H1 (cell line): ENCODE measurements at regions not wholly inside any gene's neighbourhood (a gene's known extent, or its start where the extent isn't known, plus 50 kb on each side); places are given as distances from the start of the nearest gene placed in this dataset.

Source experiments
- CBX8 ChIP-seq: fragments of 300-800, 300-1000 bp; sonication (generic); IDR thresholded peaks from 2 replicates; pipeline ENCODE4 v1.7.1; 2016; ENCODE audit warnings: low read depth, low read length, borderline replicate concordance
- CTBP2 ChIP-seq: IDR thresholded peaks from 2 replicates; pipeline ENCODE4 v1.7.0; 2011; ENCODE audit warnings: borderline replicate concordance, mild to moderate bottlenecking, moderate library complexity, mixed read lengths, low read length; ENCODE audit not compliant: insufficient read depth, insufficient read length
- EZH2 ChIP-seq: fragments of 200-600 bp; sonication (generic); IDR thresholded peaks from 2 replicates; pipeline ENCODE4 v1.7.1; 2012; ENCODE audit warnings: low read depth, mild to moderate bottlenecking, moderate library complexity, low read length, inconsistent platforms; ENCODE audit not compliant: severe bottlenecking
- POLR2A ChIP-seq, 2 experiments: IDR thresholded peaks; 1 replicate in 1 of 2; 2 replicates in 1 of 2; pipeline ENCODE4 v1.6.1; 2011; ENCODE audit warnings: low read depth in 2 of 2, low read length in 2 of 2, mild to moderate bottlenecking in 2 of 2; ENCODE audit errors: control extremely low read depth in 1 of 2
- POLR2AphosphoS5 ChIP-seq: IDR thresholded peaks from 2 replicates; pipeline ENCODE4 v1.6.1; 2011; ENCODE audit warnings: low read depth, low read length
- RFX5 ChIP-seq: IDR thresholded peaks from 2 replicates; pipeline ENCODE4 v1.6.1; 2011; ENCODE audit warnings: low read depth, low read length, improper control_type of control experiment, borderline replicate concordance
- TF ChIP-seq, protein P1 (sequence below), 3 experiments: IDR thresholded peaks; 1 replicate in 2 of 3; 2 replicates in 1 of 3; pipeline versions ENCODE4 v1.5.1 to v1.6.1; 2011; ENCODE audit warnings: low read length in 3 of 3, mild to moderate bottlenecking in 3 of 3, inconsistent platforms in 2 of 3, low read depth in 1 of 3, moderate library complexity in 1 of 3; ENCODE audit not compliant: insufficient read depth in 1 of 3; ENCODE audit errors: control extremely low read depth in 1 of 3
- TF ChIP-seq, protein P2 (sequence below): IDR thresholded peaks from 2 replicates; pipeline ENCODE4 v1.6.1; 2012; ENCODE audit warnings: inconsistent platforms

- no peak for TF ChIP-seq POLR2AphosphoS5
- no peak for TF ChIP-seq CTBP2
- TF ChIP-seq, protein P1, sequence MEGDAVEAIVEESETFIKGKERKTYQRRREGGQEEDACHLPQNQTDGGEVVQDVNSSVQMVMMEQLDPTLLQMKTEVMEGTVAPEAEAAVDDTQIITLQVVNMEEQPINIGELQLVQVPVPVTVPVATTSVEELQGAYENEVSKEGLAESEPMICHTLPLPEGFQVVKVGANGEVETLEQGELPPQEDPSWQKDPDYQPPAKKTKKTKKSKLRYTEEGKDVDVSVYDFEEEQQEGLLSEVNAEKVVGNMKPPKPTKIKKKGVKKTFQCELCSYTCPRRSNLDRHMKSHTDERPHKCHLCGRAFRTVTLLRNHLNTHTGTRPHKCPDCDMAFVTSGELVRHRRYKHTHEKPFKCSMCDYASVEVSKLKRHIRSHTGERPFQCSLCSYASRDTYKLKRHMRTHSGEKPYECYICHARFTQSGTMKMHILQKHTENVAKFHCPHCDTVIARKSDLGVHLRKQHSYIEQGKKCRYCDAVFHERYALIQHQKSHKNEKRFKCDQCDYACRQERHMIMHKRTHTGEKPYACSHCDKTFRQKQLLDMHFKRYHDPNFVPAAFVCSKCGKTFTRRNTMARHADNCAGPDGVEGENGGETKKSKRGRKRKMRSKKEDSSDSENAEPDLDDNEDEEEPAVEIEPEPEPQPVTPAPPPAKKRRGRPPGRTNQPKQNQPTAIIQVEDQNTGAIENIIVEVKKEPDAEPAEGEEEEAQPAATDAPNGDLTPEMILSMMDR (IDR thresholded peaks at IDR 0.05; ENCODE audit: control extremely low read depth in 1 of 3, insufficient read depth in 1 of 3, low read depth in 1 of 3, low read length in 3 of 3), result no peak
- no peak for TF ChIP-seq CBX8
- no peak for TF ChIP-seq RFX5
- TF ChIP-seq POLR2A (IDR thresholded peaks at IDR 0.05; ENCODE audit: control extremely low read depth in 1 of 2, low read depth in 2 of 2, low read length in 2 of 2), result no peak
- TF ChIP-seq, protein P2, sequence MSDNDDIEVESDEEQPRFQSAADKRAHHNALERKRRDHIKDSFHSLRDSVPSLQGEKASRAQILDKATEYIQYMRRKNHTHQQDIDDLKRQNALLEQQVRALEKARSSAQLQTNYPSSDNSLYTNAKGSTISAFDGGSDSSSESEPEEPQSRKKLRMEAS, result no peak
- no peak for TF ChIP-seq EZH2
Observed at GRCh38 chr5:116731432-116731831, 156.8 kb upstream of the SEMA6A start.
